Neural cell (in vitro differentiated cells): ENCODE measurements at regions not wholly inside any gene's neighbourhood (a gene's known extent, or its start where the extent isn't known, plus 50 kb on each side); places are given as distances from the start of the nearest gene placed in this dataset.

Experiments
- CTCF ChIP-seq: fragments of 450-650 bp; IDR thresholded peaks from 2 replicates; pipeline ENCODE4 v1.5.1; 2014; ENCODE audit warnings: antibody characterized with exemption, mild to moderate bottlenecking, moderate library complexity; ENCODE audit not compliant: poor library complexity, severe bottlenecking
- SMC3 ChIP-seq: fragments of 450-650 bp; conservative IDR thresholded peaks from 2 replicates; pipeline ENCODE4 v1.6.1; 2014; ENCODE audit warnings: antibody characterized with exemption, mild to moderate bottlenecking, moderate library complexity; ENCODE audit not compliant: poor library complexity

- TF ChIP-seq SMC3 (no peak), CTCF (no peak)
These were observed 118.2 kb downstream of the PTCHD4 start for GRCh38 chr6:47992809-47993208.
